ENCODE measurements at regions not wholly inside any gene's neighbourhood (a gene's known extent, or its start where the extent isn't known, plus 50 kb on each side); places are given as distances from the start of the nearest gene placed in this dataset.
"Not testable (repeated sequence)": the region's sequence is repeated elsewhere in the genome, so short reads cannot be mapped to it uniquely, and the experiment has no call there.

DNA sequence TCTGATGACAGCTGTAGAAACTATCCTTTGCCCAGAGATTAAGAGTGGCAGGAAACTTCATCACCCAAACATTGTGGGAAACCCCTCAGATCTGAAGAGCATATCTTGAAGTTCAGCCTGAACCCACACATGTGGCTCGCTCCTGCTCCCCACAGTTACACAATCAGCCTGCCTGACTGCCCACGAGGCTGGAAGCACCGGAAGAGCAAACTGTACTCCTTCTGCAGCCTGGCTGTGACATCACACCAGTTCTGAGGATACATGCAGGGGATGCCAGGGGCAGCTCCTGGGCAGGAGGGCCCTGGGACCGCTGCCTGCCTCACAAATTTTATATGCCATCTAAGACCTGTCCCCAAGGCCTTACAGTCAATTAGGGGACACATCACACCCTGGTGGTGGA, 444.4 kb downstream of the BUD13 start:
- in situ Hi-C loops (cut with HindIII; ENCODE audit: low sequenced_read_pairs): no loop called here

DNA sequence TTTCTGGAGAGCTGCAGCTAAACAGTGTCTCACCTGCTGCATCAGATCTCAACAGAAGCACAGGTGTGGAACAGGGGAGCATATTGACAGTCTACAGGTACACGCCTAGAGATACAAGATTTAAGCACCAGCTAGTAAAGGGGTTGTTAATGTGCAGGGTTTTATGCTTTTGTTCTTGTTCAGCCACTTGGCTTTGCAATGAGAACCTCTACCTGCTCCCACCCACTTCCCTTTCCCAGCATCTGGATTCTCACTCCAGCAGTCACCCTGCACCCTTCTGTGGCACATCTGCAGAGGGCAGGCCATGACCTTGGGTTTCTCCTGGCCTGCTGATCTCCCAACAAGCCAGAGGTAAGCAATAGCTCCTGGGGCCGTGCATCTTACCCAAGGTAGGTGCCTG, 446.6 kb downstream of the BUD13 start:
- in situ Hi-C loops (cut with HindIII; ENCODE audit: low sequenced_read_pairs): no loop called here

DNA sequence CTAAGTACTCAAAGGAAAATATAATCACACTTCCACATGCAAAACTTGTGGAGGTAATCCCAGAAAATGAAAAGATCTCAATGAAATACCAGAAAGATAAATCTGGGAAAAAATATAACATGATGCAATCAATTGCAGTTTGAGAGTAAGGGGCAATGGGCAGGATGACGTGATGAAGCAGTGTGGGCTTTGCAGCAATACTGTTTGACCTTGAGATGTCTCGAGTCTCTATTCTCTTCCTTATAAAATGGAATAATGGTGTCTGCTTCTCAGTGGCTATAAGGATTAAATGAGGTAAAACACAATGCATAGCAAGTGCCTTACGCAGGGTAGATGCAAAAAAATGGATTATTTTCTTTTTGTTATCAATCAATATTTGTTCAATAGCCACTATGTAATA, 447.5 kb downstream of the BUD13 start:
- in situ Hi-C loops (cut with HindIII; ENCODE audit: low sequenced_read_pairs): no loop called here

- in situ Hi-C loops (cut with HindIII; ENCODE audit: low sequenced_read_pairs): not testable (repeated sequence)
Observed at GRCh38 chr11:116324077-116324476, 448.7 kb downstream of the BUD13 start.

- in situ Hi-C loops (cut with HindIII; ENCODE audit: low sequenced_read_pairs): no loop called here
Observed at GRCh38 chr11:116317212-116317611, 455.6 kb downstream of the BUD13 start.

GRCh38 chr11:116314006-116314405, 458.8 kb downstream of the BUD13 start:
- in situ Hi-C loops (cut with HindIII; ENCODE audit: low sequenced_read_pairs): no loop called here

DNA sequence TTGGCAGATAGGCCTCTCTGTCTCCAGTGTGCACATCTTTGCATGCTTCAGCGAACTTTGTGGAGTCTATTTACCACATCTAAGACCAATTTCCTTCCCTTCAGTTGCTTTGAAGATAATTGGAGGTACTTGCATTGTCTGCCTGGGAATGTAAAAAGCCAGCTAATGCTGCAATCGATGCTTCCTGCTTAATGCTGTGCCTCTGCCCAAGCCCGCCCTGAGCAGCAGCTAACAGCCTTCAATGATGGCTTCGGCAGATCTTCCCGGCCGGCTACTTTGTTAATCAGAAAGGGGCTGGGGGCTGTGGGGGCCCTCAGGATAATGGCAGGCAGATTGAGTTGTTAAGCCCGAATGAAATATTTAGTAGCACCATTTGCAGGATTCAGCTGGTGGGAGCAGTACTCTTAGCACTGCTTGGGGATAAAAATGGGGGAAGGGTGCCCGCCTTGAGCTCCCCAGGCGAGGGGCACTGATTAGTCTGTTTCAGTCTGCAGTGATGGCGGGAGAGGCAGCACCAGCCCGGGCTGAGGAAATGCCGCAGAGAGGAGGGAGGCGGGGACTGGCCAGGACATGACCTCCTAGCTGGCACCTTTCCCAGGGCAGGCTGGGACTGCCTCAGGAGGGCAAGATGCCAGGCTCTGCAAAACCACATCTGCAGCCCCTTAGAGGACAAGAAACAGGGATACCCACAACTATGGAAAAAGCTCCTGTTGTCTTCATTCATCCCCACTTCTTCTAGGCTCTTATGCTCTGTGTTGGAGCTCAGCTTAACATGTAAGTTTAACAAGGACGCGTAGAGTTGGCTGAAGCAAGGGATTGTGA, 460.0 kb downstream of the BUD13 start:
- in situ Hi-C loops (cut with HindIII; ENCODE audit: low sequenced_read_pairs): no loop called here

- in situ Hi-C loops (cut with HindIII; ENCODE audit: low sequenced_read_pairs): no loop called here
Observed at GRCh38 chr11:116311206-116311605, 461.6 kb downstream of the BUD13 start.

DNA sequence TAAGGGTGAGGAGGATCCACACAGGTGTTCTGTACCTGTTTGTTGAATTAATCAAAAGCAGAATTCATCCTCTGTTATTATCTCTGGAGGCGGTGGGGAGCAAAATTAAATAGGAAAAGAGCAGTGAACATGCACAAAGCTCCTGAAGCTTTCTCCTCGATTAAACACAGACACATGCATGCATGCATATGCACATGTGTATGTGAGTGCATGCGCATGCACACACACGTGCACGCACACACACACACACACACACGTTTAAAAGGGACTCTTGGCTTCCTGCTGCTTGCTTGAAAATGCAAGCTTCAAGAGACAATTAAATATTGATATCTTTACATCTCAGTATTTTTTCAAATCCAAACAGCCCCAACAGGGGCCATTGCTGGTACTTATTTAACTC, 462.1 kb downstream of the BUD13 start:
- in situ Hi-C loops (cut with HindIII; ENCODE audit: low sequenced_read_pairs): no loop called here

- in situ Hi-C loops (cut with HindIII; ENCODE audit: low sequenced_read_pairs): no loop called here
Observed at GRCh38 chr11:116310226-116310625, 462.6 kb downstream of the BUD13 start.

DNA sequence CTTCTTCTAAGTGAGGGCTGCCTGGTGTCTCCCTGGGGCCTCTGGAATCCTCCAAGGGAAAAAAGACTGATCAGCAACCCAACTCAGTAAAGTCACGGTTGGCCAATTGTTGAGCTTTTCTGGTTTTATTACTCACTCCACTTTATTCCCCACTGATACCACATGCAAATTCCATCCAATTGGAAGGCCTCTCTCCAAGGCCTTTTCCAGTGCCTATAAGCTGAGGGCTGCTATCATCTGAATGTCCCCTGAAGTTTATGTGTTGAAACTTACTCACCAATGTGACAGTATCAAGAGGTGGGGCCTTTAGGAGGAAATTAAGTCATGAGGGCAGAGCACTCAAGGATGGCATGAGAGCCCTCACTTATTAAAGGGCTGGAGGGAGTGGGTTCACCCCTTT, 463.3 kb downstream of the BUD13 start:
- in situ Hi-C loops (cut with HindIII; ENCODE audit: low sequenced_read_pairs): no loop called here

- in situ Hi-C loops (cut with HindIII; ENCODE audit: low sequenced_read_pairs): no loop called here
Observed at GRCh38 chr11:116302756-116303155, 470.0 kb downstream of the BUD13 start.

DNA sequence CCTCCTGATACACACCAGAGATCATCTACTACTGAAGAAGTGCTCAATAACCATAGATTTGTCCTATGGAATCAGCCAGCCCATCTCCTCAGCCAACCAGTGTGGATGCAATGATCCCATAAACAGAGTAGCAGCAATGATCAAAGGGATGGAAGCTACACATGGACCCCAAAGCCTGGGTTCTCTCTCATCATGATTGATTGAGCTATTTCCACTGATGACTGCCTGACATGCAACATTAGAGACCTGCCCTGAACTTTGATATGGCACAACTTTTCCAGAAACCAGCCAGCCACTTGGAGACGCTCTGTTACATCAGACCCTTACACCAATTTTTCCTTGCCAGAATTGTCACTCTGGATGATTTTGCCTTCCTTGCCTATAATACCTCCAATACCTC, 471.6 kb downstream of the BUD13 start:
- in situ Hi-C loops (cut with HindIII; ENCODE audit: low sequenced_read_pairs): no loop called here

- in situ Hi-C loops (cut with HindIII; ENCODE audit: low sequenced_read_pairs): no loop called here
Observed at GRCh38 chr11:116300232-116300631, 472.6 kb downstream of the BUD13 start.

- in situ Hi-C loops (cut with HindIII; ENCODE audit: low sequenced_read_pairs): no loop called here
Observed at GRCh38 chr11:116294630-116295029, 478.2 kb downstream of the BUD13 start.

DNA sequence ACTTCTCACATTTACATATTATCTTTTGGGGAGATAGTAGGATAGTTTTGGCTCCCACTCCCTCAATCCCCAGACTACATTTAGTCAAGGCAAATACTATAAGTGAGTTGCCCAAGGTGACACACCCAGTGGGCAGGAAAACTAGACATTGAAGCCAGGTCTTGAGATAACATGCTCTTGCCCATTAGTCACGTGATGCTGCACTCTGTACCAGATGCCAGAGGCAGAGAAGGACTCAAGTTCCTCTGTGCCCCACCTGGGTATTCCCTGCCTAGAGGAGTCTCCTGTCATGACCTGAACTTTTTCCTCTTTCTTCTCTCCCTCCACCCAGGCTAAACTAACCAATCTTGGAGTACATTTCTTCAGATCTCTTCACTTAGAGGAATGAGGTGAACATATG, 484.9 kb downstream of the BUD13 start:
- in situ Hi-C loops (cut with HindIII; ENCODE audit: low sequenced_read_pairs): no loop called here

DNA sequence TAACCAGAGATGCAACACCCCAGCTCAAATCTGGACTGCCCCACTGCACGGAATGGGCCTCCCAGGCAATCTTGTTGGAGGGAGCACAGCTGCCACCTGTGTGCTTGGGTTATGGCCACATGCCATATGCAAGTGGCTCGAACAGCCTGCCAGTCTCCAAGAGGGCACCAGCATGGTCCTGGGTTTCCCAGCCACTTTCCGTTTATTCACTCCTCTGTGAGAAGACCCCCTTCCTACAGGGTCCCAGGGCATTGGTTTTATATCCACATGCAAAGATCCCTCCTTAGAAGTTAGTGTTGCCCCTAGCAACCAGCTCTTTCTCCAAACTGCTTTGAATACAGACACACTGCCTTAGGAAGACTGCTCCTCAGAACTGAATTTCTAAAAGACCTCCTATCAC, 487.8 kb downstream of the BUD13 start:
- in situ Hi-C loops (cut with HindIII; ENCODE audit: low sequenced_read_pairs): no loop called here

DNA sequence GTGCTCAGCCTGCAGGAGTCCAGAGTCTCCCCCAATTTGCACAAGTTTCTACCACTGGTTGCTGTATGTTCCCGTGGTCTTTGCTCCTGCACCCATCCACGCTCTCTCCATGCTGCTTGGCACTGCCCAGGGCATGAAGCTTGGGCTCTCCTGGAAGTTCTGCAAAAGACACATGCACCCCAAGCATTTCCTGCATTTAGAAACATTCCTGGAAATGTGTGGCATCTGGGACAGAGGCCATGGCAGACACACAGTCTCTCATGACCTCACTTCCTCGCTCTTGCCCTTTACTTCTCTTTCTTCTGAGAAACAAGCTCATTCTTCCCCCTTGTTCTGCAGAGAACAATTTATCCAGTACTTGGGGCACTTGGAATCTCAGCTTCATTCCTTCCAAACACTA, 489.5 kb downstream of the BUD13 start:
- in situ Hi-C loops (cut with HindIII; ENCODE audit: low sequenced_read_pairs): no loop called here

- in situ Hi-C loops (cut with HindIII; ENCODE audit: low sequenced_read_pairs): no loop called here
Observed at GRCh38 chr11:116282481-116282880, 490.3 kb downstream of the BUD13 start.

GRCh38 chr11:116281173-116282160, 491.3 kb downstream of the BUD13 start:
- in situ Hi-C loops (cut with HindIII; ENCODE audit: low sequenced_read_pairs): no loop called here

DNA sequence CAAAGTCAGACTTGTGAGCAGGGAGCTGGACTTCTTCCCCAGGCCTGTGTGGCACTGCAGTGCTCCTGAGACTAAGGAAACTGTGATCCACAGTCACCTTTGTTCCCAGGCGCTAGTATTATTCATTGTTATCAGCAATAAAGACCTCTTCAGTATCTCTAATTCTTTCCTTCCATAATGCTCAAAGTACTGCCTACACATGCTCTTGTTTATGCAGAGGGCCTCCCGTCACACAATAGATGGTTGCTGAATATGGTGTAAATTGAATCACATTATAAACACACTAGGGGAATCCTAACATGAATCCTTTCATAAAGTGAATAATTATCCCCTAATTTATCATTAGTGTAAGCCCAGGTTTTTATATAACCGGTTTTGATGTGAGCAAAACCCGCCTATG, 493.3 kb downstream of the BUD13 start:
- in situ Hi-C loops (cut with HindIII; ENCODE audit: low sequenced_read_pairs): no loop called here

GRCh38 chr11:116278076-116278475, 494.7 kb downstream of the BUD13 start:
- in situ Hi-C loops (cut with HindIII; ENCODE audit: low sequenced_read_pairs): no loop called here

Data from endothelial cell of hepatic sinusoid (primary cell).